Mucosa of rectum (tissue), 2 donors: ENCODE measurements at regions not wholly inside any gene's neighbourhood (a gene's known extent, or its start where the extent isn't known, plus 50 kb on each side); places are given as distances from the start of the nearest gene placed in this dataset.

ENCODE experiments used
- H3K27ac ChIP-seq, 2 donors: one replicate each; pipeline ENCODE4 v1.7.0; 2013; ENCODE audit warnings: inconsistent platforms in 2 of 2, low read depth in 2 of 2, low read length in 2 of 2
- H3K27me3 ChIP-seq, 2 donors: one replicate each; pipeline ENCODE4 v1.7.0; 2013; ENCODE audit warnings: low read length in 2 of 2; ENCODE audit not compliant: control insufficient read depth in 2 of 2, insufficient read depth in 2 of 2
- H3K36me3 ChIP-seq, 2 donors: one replicate each; pipeline ENCODE4 v1.7.0; 2013; ENCODE audit warnings: low read length in 2 of 2; ENCODE audit not compliant: control insufficient read depth in 2 of 2, insufficient read depth in 2 of 2
- H3K4me1 ChIP-seq, 2 donors: one replicate each; pipeline ENCODE4 v1.7.0; 2013; ENCODE audit warnings: low read length in 2 of 2, mild to moderate bottlenecking in 1 of 2; ENCODE audit not compliant: control insufficient read depth in 2 of 2, insufficient read depth in 2 of 2
- H3K4me3 ChIP-seq, 2 donors: one replicate each; pipeline ENCODE4 v1.7.0; 2013; ENCODE audit warnings: low read length in 2 of 2
- H3K9ac ChIP-seq, 2 donors: one replicate each; pipeline ENCODE4 v1.7.0; 2013; ENCODE audit warnings: low read length in 2 of 2, low read depth in 1 of 2, mild to moderate bottlenecking in 1 of 2
- H3K9me3 ChIP-seq, 2 donors: one replicate each; pipeline ENCODE4 v1.7.0; 2013; ENCODE audit warnings: low read length in 2 of 2; ENCODE audit not compliant: control insufficient read depth in 2 of 2
- donor health status: healthy.
- donor health status: Normal muscosa, but diverticular disease.

DNA sequence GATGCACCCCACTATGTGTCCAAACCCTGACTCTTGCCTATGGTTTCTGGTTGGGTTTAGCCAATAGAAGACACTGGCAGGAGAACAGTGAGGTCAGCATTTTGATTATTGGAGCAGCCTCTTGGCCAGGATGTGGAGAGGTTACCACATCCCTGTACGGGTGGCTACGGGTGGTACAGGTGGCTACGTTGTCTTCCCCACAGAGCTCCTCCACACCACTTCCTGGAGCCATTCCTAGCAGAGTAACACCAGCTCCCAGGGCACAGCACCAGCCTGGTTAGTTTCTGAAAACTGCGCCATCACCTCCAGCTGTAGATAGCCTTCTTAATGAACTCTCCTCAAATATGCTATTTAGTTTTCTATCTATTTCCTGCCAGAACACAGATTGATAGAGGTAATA is 445.2 kb downstream of the INHBA start:
- Histone ChIP-seq H3K27me3 (no peaks in the 10 kb centered on the region), H3K27ac (no peak overlapping the region), H3K36me3 (no peaks in the 10 kb centered on the region), H3K9me3 (no peaks in the 10 kb centered on the region), H3K4me3 (no peak overlapping the region), H3K4me1 (no peaks in the 10 kb centered on the region), H3K9ac (no peak overlapping the region)

DNA sequence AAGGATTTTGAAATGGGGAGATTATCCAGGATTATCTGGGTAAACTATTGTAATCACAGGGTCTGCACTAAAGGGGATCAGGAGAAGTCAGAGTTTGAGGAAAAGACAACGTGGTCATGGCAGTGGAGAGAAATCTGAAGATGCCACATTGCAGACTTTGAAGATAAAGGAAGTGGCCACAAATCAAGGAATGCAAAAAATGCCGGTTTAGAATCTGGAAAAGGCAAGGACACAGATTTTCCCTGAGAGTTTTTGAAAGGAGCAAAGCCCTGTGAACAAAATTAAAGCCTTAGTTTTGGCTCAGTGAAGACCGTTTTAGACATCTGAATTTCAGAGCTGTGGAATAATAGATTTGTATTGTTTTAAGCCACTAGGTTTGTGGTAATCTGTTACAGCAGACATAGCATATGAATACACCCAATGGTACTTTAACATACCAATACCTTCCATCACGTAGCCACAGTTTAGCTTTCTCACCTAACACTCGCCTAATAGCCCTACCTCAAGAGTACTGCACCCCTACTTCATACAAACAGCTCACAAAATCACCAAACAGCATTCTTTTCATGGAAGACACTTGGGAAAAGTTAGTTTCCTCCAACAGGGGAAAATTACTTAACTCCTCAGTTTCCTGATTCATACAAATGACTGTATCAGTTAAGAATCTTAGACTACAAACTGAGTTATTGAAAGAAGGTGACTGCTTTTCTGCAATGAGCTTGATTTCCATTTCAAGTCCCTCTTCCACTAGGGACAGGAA is 446.5 kb downstream of the INHBA start:
- Histone ChIP-seq H3K9ac (no peak overlapping the region), H3K27ac (no peak overlapping the region), H3K4me3 (no peak overlapping the region), H3K9me3 (no peaks in the 10 kb centered on the region), H3K4me1 (no peaks in the 10 kb centered on the region), H3K27me3 (no peaks in the 10 kb centered on the region), H3K36me3 (no peaks in the 10 kb centered on the region)

DNA sequence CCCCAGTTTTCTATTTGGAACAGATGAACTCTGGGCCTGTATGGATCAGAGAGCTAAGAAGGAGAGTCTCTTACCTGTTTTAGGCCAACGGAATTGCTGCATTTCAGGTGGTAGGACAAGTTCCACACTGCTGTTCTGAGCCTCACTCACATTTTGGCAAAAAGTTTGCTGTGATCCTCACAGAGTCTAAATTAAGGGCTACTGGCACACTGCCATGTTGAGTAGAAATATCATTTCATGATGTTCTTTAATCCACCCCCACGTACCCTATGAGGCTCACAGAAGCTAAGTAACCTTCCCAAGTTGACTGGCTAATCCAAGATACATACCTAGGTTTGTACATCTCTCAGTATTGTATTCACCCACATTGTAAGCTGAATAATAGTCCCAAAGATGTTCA is 447.2 kb downstream of the INHBA start:
- no peak overlapping the region for H3K4me3 ChIP-seq
- H3K9ac ChIP-seq: no peak overlapping the region
- H3K27ac ChIP-seq: no peak overlapping the region
- no peaks in the 10 kb centered on the region for H3K9me3 ChIP-seq
- H3K27me3 ChIP-seq: no peaks in the 10 kb centered on the region
- H3K4me1 ChIP-seq: no peaks in the 10 kb centered on the region
- H3K36me3 ChIP-seq: no peaks in the 10 kb centered on the region

DNA sequence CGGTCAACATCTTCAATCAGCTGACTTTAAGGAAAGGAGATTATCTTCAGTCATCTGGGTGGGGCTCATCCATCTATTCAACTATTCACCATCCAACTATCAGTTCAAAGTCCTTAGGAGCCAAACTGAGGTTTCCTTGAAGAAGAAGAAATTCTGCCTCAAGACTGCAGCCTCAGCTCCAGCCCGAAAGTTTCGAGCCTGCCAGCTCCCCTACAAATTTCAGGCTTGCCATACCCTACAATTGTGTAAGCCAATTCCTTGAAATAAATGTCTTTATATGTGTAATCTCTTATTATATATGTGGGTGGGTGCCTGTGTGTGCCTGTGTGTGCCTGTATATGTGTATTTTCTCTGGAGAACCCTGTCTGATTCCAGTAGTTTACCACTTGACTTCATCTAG is 447.8 kb downstream of the INHBA start:
- Histone ChIP-seq H3K27me3 (no peaks in the 10 kb centered on the region), H3K9ac (no peak overlapping the region)

DNA sequence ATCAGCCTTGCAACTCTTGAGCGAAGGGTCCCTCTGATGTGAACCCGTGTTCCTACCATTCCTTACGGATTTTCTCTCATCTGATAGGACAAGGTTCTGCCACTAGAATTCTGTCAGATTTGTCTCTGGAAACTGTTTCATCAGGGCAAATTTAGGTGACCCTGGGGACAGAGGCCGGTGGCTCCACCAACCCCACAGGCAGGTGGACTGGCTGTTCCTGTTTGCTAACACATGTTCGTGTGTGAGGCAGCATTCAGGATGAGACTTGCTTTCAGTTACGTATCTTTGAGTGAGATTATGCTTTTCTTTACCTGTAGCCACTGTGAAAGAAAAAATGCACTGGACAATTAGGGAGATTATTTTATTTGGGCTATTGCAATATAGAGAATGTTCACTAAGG is 449.9 kb downstream of the INHBA start:
- no peak overlapping the region for H3K4me3 ChIP-seq
- H3K36me3 ChIP-seq: no peaks in the 10 kb centered on the region
- H3K4me1 ChIP-seq: no peaks in the 10 kb centered on the region
- H3K9ac ChIP-seq: no peak overlapping the region
- no peaks in the 10 kb centered on the region for H3K27me3 ChIP-seq
- no peaks in the 10 kb centered on the region for H3K9me3 ChIP-seq
- no peak overlapping the region for H3K27ac ChIP-seq

More for the DNA sequence above, 447.8 kb downstream of the INHBA start:
- Histone ChIP-seq H3K9me3 (no peaks in the 10 kb centered on the region), H3K4me1 (no peaks in the 10 kb centered on the region), H3K27ac (no peak overlapping the region), H3K4me3 (no peak overlapping the region), H3K36me3 (no peaks in the 10 kb centered on the region)

DNA sequence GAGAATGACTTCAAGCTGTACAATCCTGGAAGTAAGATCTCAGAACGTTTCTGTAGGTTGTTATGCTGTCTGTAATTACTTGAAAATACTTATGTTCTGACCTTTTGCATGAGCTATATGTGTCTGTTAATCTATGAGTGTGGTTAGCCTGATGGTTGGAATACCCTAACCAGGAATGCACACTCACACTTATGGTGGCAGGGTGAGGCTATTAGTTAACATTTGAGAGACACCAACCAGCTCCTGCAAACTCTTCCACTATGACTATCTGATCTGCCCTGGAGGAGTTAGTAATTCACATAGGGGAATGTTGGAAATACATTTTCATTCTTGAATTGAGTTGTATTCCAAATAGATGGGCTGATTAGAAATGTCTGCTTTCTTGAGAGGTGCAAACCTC is 450.3 kb downstream of the INHBA start:
- Histone ChIP-seq H3K36me3 (no peaks in the 10 kb centered on the region), H3K9ac (no peak overlapping the region), H3K4me3 (no peak overlapping the region), H3K4me1 (no peaks in the 10 kb centered on the region), H3K9me3 (no peaks in the 10 kb centered on the region), H3K27ac (no peak overlapping the region), H3K27me3 (no peaks in the 10 kb centered on the region)

DNA sequence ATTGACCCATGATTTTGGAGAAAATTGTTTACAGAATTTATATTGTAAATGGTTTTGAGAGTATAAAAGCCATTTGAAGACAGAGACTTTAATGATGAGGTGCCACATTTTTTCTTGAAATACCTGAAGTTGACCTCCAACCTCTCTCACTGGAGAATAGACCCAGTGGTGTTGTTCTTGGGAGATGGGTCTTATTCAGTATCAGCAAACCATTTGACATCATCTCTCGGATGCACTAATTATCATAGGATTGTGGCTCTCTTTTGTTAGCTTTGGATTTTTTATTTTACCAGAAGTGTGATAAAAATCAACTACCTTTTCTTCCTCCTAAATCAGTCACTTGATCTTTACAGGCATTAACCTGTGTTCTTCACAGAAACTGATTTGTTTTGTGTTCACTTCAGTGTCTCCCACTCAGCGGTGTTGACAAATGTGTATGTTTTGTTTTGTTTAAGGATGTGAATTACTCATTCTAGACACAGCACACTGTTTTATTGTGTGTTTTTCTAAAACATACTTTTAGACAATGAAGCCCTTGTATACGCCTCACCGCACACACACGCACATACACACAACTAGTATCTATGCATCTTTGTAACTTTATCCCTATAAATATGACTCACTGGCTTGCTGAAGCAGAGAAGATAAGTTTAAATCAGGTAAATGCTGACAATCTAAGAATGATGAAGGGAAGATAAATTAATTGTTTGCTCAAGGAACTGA is 455.6 kb downstream of the INHBA start:
- no peaks in the 10 kb centered on the region for H3K36me3 ChIP-seq
- no peaks in the 10 kb centered on the region for H3K4me1 ChIP-seq
- H3K4me3 ChIP-seq: no peak overlapping the region
- no peaks in the 10 kb centered on the region for H3K9me3 ChIP-seq
- no peak overlapping the region for H3K27ac ChIP-seq
- H3K27me3 ChIP-seq: no peaks in the 10 kb centered on the region
- H3K9ac ChIP-seq: no peak overlapping the region

DNA sequence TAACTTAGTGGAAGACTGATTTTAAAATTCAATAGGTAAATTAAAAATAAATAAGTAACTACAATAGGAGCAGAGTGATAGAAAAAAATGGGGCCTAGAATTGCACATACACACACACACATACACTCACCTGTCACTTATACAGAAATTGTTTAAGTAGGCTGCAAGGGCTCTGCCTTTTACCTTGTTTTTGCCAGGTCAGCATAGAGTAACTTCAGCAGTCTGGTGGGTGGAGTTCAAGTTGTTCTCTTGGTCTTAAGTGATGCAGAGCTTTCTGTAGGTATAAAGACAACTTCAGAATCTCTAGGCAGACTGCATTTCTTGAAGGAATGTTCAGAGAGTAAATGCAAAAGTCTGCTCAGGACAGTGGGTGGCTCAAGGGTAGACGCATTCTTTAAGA is 457.0 kb downstream of the INHBA start:
- Histone ChIP-seq H3K4me3 (no peak overlapping the region), H3K36me3 (no peaks in the 10 kb centered on the region), H3K27ac (no peak overlapping the region), H3K9ac (no peak overlapping the region), H3K27me3 (no peaks in the 10 kb centered on the region), H3K9me3 (no peaks in the 10 kb centered on the region), H3K4me1 (no peaks in the 10 kb centered on the region)

DNA sequence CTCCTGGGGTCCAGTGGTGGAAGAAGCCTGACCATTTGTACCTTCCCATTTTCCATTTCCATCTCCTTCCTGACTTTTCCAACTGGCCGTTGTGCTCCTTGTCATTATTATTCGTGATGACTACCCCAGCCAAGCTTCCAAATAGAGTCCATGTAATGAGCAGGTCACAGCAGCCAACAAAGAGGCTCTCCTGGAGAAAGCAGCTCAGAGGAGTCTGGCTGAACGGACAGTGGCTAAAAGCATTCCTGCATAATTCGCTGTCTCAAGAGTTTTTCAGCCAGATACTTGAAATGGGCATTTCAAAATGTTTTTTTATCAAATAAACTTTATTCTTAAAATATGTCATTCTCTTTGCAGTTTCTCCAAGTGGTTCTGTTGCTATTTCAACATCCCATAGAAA is 458.6 kb downstream of the INHBA start:
- Histone ChIP-seq H3K36me3 (no peaks in the 10 kb centered on the region), H3K4me3 (no peak overlapping the region), H3K9me3 (no peaks in the 10 kb centered on the region), H3K27me3 (no peaks in the 10 kb centered on the region), H3K4me1 (no peaks in the 10 kb centered on the region), H3K9ac (no peak overlapping the region), H3K27ac (no peak overlapping the region)

DNA sequence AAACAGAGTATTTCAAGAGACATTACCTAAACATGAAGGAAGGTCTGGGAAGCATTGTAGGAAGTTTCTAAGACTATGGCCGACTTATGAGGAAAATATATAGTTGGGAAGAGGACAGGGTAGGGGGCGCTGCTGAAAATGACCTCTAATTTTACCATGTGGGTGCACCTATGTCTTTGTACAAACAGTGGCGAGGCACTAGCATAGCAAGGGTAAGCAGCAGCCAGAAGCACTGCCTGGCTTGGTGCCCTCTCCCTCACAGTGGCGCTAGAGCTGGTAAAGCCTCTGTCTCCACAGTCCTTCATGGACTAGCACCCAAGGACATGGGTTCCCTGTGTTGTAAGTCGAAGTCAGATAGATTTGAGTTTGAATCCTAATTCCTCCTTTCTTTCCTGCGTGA is 461.2 kb downstream of the INHBA start:
- no peaks in the 10 kb centered on the region for H3K27me3 ChIP-seq
- no peaks in the 10 kb centered on the region for H3K9me3 ChIP-seq
- H3K4me1 ChIP-seq: no peaks in the 10 kb centered on the region
- no peak overlapping the region for H3K27ac ChIP-seq
- no peaks in the 10 kb centered on the region for H3K36me3 ChIP-seq
- H3K9ac ChIP-seq: no peak overlapping the region
- H3K4me3 ChIP-seq: no peak overlapping the region
